MCF 10A (cell line): ENCODE measurements at regions not wholly inside any gene's neighbourhood (a gene's known extent, or its start where the extent isn't known, plus 50 kb on each side); places are given as distances from the start of the nearest gene placed in this dataset.

Experiments
- BruUV-seq: library from RNA; stranded (reverse); fragments of 400-500 nt; replicated peaks from 2 replicates; lab custom pipeline; 2021; lab: Mats Ljungman, UMichigan
- CTCF ChIA-PET: fragments of 300-600 bp; sonication (Branson Sonifier 250); formaldehyde crosslinking; extraction: SDS; loops from one replicate; lab custom pipeline; 2021; ENCODE audit warnings: antibody characterized with exemption, inconsistent platforms; lab: Yijun Ruan, JAX
- POLR2A ChIA-PET: fragments of 300-600, 350-650 bp; sonication (Branson Sonifier 250); formaldehyde crosslinking; extraction: SDS; loops from one replicate; lab custom pipeline; 2020; ENCODE audit warnings: antibody characterized with exemption, inconsistent platforms; lab: Yijun Ruan, JAX
- DNase-seq: peaks from one replicate; pipeline ENCODE4 v3.0.0-alpha.2; 2018; ENCODE audit not compliant: unreplicated experiment
- H3K27ac Mint-ChIP-seq: one replicate; pipeline ENCODE4 v1.8.0; 2022; ENCODE audit warnings: mild to moderate bottlenecking, low read depth, mixed read lengths; ENCODE audit not compliant: unreplicated experiment
- H3K27me3 Mint-ChIP-seq: one replicate; pipeline ENCODE4 v1.8.0; 2022; ENCODE audit warnings: mixed read lengths; ENCODE audit not compliant: insufficient read depth, unreplicated experiment
- H3K36me3 Mint-ChIP-seq: one replicate; pipeline ENCODE4 v1.8.0; 2022; ENCODE audit warnings: mild to moderate bottlenecking, moderate library complexity, mixed read lengths; ENCODE audit not compliant: insufficient read depth, unreplicated experiment
- H3K4me1 Mint-ChIP-seq: one replicate; pipeline ENCODE4 v1.8.0; 2022; ENCODE audit warnings: mixed read lengths; ENCODE audit not compliant: insufficient read depth, unreplicated experiment
- H3K4me3 Mint-ChIP-seq: one replicate; pipeline ENCODE4 v1.8.0; 2022; ENCODE audit warnings: mild to moderate bottlenecking, moderate library complexity, mixed read lengths; ENCODE audit not compliant: unreplicated experiment
- H3K9me3 Mint-ChIP-seq: one replicate; pipeline ENCODE4 v1.8.0; 2022; ENCODE audit warnings: mixed read lengths; ENCODE audit not compliant: unreplicated experiment
- CTCF ChIP-seq: fragments of 200-600 bp; IDR thresholded peaks from one replicate; pipeline ENCODE4 v1.8.0; 2022; ENCODE audit warnings: antibody characterized with exemption, mild to moderate bottlenecking; ENCODE audit not compliant: unreplicated experiment
- intact Hi-C: fragments of 100-400 bp; cut with micrococcal nuclease; formaldehyde crosslinking; loops from 2 replicates; pipeline ENCODE4 v1.14.1; 2022

GRCh38 chr1:187433598-187433997, 604.8 kb downstream of the PLA2G4A start:
- no peak for DNase-seq
- Mint-ChIP-seq H3K4me1 (no peaks in the 10 kb centered on the region), H3K27me3 (no peaks in the 10 kb centered on the region), H3K27ac (no peak overlapping the region), H3K36me3 (no peaks in the 10 kb centered on the region), H3K4me3 (no peak overlapping the region), H3K9me3 (no peaks in the 10 kb centered on the region)
- intact Hi-C loops: no loop called here
- CTCF ChIA-PET: interaction anchor here (0.5 to 1.0 kb wide), 3 partner anchors 11 to 566 kb away, joined by 3 to 5 read pairs (median 3); no protein-coding TSS in a partner anchor
- POLR2A ChIA-PET: no interaction called here
- no peak for TF ChIP-seq CTCF
- BruUV-seq: no TSS peak

- intact Hi-C loops: no loop called here
- ChIA-PET CTCF (no interaction called here), POLR2A (no interaction called here)
- Mint-ChIP-seq H3K27ac (no peak overlapping the region), H3K27me3 (no peaks in the 10 kb centered on the region), H3K9me3 (no peaks in the 10 kb centered on the region), H3K4me3 (no peak overlapping the region), H3K4me1 (no peaks in the 10 kb centered on the region), H3K36me3 (no peaks in the 10 kb centered on the region)
- no peak for DNase-seq
- no TSS peak for BruUV-seq
- TF ChIP-seq CTCF: no peak
These were observed 613.9 kb downstream of the PLA2G4A start for GRCh38 chr1:187442603-187443002.

- no peak for DNase-seq
- H3K36me3 Mint-ChIP-seq: no peaks in the 10 kb centered on the region
- no peaks in the 10 kb centered on the region for H3K4me1 Mint-ChIP-seq
- no peak overlapping the region for H3K4me3 Mint-ChIP-seq
- H3K9me3 Mint-ChIP-seq: no peaks in the 10 kb centered on the region
- no peak for TF ChIP-seq CTCF
- intact Hi-C loops: no loop called here
- CTCF ChIA-PET: interaction anchor here (0.7 kb wide), 1 partner anchor 839 kb away, joined by 3 read pairs; no protein-coding TSS in a partner anchor
- no peak overlapping the region for H3K27ac Mint-ChIP-seq
- H3K27me3 Mint-ChIP-seq: no peaks in the 10 kb centered on the region
- no TSS peak for BruUV-seq
- POLR2A ChIA-PET: interaction anchor here (0.7 kb wide), 1 partner anchor 130 kb away, joined by 3 read pairs; no protein-coding TSS in a partner anchor
These were observed 615.2 kb downstream of the PLA2G4A start for GRCh38 chr1:187443939-187444338.

GRCh38 chr1:187445066-187445465, 616.3 kb downstream of the PLA2G4A start:
- POLR2A ChIA-PET: no interaction called here

More at GRCh38 chr1:187445066-187445465, 616.3 kb downstream of the PLA2G4A start:
- Mint-ChIP-seq H3K4me3 (no peak overlapping the region), H3K9me3 (no peaks in the 10 kb centered on the region), H3K4me1 (no peaks in the 10 kb centered on the region), H3K27ac (no peak overlapping the region), H3K36me3 (no peaks in the 10 kb centered on the region), H3K27me3 (no peaks in the 10 kb centered on the region)
- no peak for TF ChIP-seq CTCF
- no peak for DNase-seq
- no TSS peak for BruUV-seq
- intact Hi-C loops: no loop called here
- CTCF ChIA-PET: interaction anchor here (0.7 to 1.1 kb wide), 2 partner anchors 9 to 11 kb away, joined by 3 read pairs; no protein-coding TSS in a partner anchor
